MM.1S (cell line): ENCODE measurements at regions not wholly inside any gene's neighbourhood (a gene's known extent, or its start where the extent isn't known, plus 50 kb on each side); places are given as distances from the start of the nearest gene placed in this dataset.

Experiments used
- CTCF ChIP-seq: fragments of 300-600 bp; sonication (generic); IDR thresholded peaks from 2 replicates; pipeline ENCODE4 v1.5.1; 2016; ENCODE audit warnings: antibody characterized with exemption, low read length, mixed read lengths
- EZH2 ChIP-seq: fragments of 300-600 bp; sonication (generic); optimal IDR thresholded peaks from 2 replicates; pipeline ENCODE3; 2017; ENCODE audit warnings: low read depth, mild to moderate bottlenecking, antibody characterized with exemption, low read length, mixed read lengths
- EZH2phosphoT487 ChIP-seq: fragments of 300-600 bp; sonication (generic); IDR thresholded peaks from 2 replicates; pipeline ENCODE4 v1.6.1; 2018; ENCODE audit warnings: antibody characterized with exemption, low read length

- no peak for TF ChIP-seq CTCF
- no peak for TF ChIP-seq EZH2
- no peak for TF ChIP-seq EZH2phosphoT487
These were observed 219.0 kb downstream of the CCNG2 start for GRCh38 chr4:77375866-77376607.
